Upper lobe of left lung (tissue), 6 donors: ENCODE measurements at regions not wholly inside any gene's neighbourhood (a gene's known extent, or its start where the extent isn't known, plus 50 kb on each side); places are given as distances from the start of the nearest gene placed in this dataset.

ENCODE experiments used
- ATAC-seq, 2 donors: fragments of 200-7000 bp; cut with Tn5 transposase; one replicate each; pipeline ENCODE4 v1.9.1; 2022; ENCODE audit warnings: mild to moderate bottlenecking in 2 of 2, moderate library complexity in 2 of 2; ENCODE audit not compliant: low FRiP score in 2 of 2
- DNase-seq, 2 donors: peaks; one replicate each; pipeline ENCODE4 v3.0.0-alpha.2; 2019 to 2020
- H3K27ac ChIP-seq, 4 donors: fragments of 200-600 bp; sonication (generic); one replicate each; pipeline ENCODE4 v1.5.1; 2016 to 2019
- H3K27me3 ChIP-seq, 4 donors: fragments of 200-600 bp; sonication (generic); one replicate each; pipeline ENCODE4 v1.5.1; 2017 to 2019
- H3K36me3 ChIP-seq, 4 donors: fragments of 200-600 bp; sonication (generic); one replicate each; pipeline ENCODE4 v1.5.1; 2016 to 2019
- H3K4me1 ChIP-seq, 4 donors: fragments of 200-600 bp; sonication (generic); one replicate each; pipeline ENCODE4 v1.5.1; 2018 to 2019
- H3K4me3 ChIP-seq, 4 donors: fragments of 200-600 bp; sonication (generic); one replicate each; pipeline ENCODE4 v1.5.1; 2017 to 2019; ENCODE audit warnings: mild to moderate bottlenecking in 2 of 4, moderate library complexity in 1 of 4
- H3K9me3 ChIP-seq, 4 donors: fragments of 200-600 bp; sonication (generic); one replicate each; pipeline ENCODE4 v1.5.1; 2018 to 2019
- EP300 ChIP-seq, 4 donors: sonication (generic); formaldehyde crosslinking; IDR thresholded peaks; one replicate each; pipeline ENCODE4 v1.5.1; 2017; ENCODE audit warnings: antibody characterized with exemption in 4 of 4, control low read depth in 2 of 4
- POLR2A ChIP-seq, 4 donors: fragments of 450-650 bp; IDR thresholded peaks; one replicate each; pipeline ENCODE4 v1.5.1; 2016 to 2017; ENCODE audit warnings: antibody characterized with exemption in 4 of 4, mild to moderate bottlenecking in 2 of 4
- POLR2AphosphoS5 ChIP-seq, 2 donors: sonication (generic); formaldehyde crosslinking; IDR thresholded peaks; one replicate each; pipeline ENCODE4 v1.5.1; 2017; ENCODE audit warnings: antibody characterized with exemption in 2 of 2
- whole genome bisulfite sequencing, 2 donors: methylation state at CpG; one replicate each; pipeline ENCODE4 v1.1.5; 2017 to 2018; 5-methylcytosine and 5-hydroxymethylcytosine counted together
- TF ChIP-seq, protein P1 (sequence below), 6 experiments: fragments of 450-650 bp in 4 of 6; fragments of 200-600 bp in 2 of 6; sonication (generic) in 2 of 6; IDR thresholded peaks; one replicate each; pipeline ENCODE4 v1.5.1; 2016 to 2019; ENCODE audit warnings: antibody characterized with exemption in 6 of 6
- donor health status: DM: no; HTN: no; CAD: no; lungs with moderate emphysema.
- donor health status: DM: no; HTN: yes; CAD: no; lungs with severe emphysema.

DNA sequence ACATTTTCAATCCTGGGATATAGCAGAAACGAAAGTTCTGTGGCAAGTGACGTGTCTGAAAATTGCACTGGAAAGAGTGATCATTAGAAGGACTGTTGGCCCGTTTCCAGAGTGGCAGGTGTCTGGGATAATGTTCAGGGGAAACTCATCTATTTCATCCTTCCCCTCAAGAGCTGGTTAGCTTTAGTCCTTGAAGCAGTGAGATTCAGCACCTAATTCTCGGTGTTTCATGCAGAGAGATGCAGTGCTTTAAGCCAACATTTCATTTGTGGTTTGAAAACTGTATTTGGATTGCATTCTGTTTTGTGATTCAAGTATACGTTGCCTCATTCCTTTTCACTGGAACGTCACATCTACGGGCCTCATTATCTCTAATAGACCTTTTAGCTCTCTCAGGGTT is 205.0 kb upstream of the RAG2 start:
- 80 to 84% methylated on average over 7 of the region's 7 CpGs for WGBS, 2 donors
- Histone ChIP-seq H3K27ac (no peak overlapping the region), H3K9me3 (no peaks in the 10 kb centered on the region), H3K4me1 (no peaks in the 10 kb centered on the region), H3K36me3 (no peaks in the 10 kb centered on the region), H3K4me3 (no peak overlapping the region), H3K27me3 (no peaks in the 10 kb centered on the region)
- TF ChIP-seq, protein P1, sequence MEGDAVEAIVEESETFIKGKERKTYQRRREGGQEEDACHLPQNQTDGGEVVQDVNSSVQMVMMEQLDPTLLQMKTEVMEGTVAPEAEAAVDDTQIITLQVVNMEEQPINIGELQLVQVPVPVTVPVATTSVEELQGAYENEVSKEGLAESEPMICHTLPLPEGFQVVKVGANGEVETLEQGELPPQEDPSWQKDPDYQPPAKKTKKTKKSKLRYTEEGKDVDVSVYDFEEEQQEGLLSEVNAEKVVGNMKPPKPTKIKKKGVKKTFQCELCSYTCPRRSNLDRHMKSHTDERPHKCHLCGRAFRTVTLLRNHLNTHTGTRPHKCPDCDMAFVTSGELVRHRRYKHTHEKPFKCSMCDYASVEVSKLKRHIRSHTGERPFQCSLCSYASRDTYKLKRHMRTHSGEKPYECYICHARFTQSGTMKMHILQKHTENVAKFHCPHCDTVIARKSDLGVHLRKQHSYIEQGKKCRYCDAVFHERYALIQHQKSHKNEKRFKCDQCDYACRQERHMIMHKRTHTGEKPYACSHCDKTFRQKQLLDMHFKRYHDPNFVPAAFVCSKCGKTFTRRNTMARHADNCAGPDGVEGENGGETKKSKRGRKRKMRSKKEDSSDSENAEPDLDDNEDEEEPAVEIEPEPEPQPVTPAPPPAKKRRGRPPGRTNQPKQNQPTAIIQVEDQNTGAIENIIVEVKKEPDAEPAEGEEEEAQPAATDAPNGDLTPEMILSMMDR (IDR thresholded peaks at IDR 0.05), result no peak
- TF ChIP-seq EP300 (IDR thresholded peaks at IDR 0.05) (no peak), POLR2A (IDR thresholded peaks at IDR 0.05) (no peak), POLR2AphosphoS5 (IDR thresholded peaks at IDR 0.05) (no peak)
- DNase-seq, result no peak
- ATAC-seq, result no peak

DNA sequence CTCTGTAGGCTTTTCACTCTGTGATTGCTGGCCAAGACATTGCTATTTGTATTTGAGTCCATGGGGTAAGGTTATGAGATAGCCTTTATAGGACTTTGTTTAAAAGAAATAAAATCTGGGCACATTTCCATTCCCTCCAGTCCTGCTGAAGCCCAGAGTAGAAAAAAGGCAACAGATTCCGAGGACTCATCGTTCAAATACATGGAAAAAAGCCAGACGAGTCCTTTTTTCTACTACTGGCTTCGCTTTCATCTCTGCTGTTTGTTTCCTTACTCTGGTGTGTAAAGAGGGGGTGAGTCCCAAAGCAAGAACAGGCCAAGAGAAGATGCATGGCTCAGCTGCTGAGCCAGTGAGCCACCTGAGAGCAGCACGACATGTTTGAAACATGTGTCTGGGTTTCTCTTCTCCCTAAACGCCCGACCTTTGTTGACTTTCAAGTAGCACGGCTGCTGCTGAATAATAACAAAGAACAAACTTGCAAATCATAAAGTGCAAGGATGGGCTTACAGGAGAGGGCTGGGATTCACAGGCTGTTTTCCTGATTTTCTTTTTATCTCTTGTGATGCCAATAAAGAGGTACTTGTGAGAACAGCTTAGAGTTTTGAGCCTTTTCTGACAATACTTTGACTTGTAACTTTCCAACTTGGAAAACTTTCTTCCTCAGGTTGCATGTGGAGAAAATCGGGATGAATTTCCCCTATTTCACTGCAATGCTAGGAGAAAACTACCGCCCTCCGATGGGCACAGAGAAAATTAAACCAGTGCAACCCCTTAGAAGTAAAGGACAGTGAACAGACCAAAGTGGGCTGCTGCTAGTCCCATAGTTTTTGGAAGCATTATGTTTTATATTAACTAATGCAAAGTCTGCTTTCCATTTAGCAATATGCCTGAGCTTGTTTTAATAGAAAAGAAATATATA is 195.2 kb upstream of the RAG2 start:
- peak in 1 of 2 donors; percentile 75 for ATAC-seq
- H3K27me3 ChIP-seq, result no peaks in the 10 kb centered on the region
- no peaks in the 10 kb centered on the region for H3K9me3 ChIP-seq
- TF ChIP-seq POLR2AphosphoS5 (IDR thresholded peaks at IDR 0.05) (no peak), POLR2A (IDR thresholded peaks at IDR 0.05) (no peak), EP300 (IDR thresholded peaks at IDR 0.05) (no peak)
- TF ChIP-seq, protein P1 (IDR thresholded peaks at IDR 0.05), result no peak
- no peak overlapping the region for H3K4me3 ChIP-seq
- H3K27ac ChIP-seq, result no peak overlapping the region
- no peak for DNase-seq
- H3K36me3 ChIP-seq, result no peaks in the 10 kb centered on the region
- peaks cover 0 to 4% (median 0%) of the 10 kb centered on the region in 4 donors for H3K4me1 ChIP-seq
- WGBS, 2 donors, result 28 to 29% methylated on average over 11 of the region's 11 CpGs

DNA sequence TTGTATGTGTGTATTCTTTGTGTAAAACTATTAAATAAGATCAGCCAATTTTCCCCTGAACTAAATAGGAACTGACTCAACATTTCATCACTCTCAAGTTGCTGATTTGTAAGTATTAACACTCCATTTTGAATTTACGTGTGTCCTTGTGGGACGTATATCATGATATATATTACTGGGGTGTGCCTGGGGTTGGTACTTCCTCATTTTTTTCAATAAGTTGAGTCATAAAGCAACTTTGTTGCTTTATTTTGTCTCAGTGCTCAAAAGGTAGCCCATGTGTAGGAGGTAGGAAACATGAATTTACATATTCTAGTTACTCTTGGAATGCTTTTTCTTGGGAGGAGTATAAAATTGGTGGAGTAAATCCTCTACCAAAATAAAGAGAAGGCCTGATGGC is 193.9 kb upstream of the RAG2 start:
- ATAC-seq, result no peak
- WGBS, 2 donors, result 81 to 97% methylated on average over 2 of the region's 2 CpGs
- Histone ChIP-seq H3K36me3 (no peaks in the 10 kb centered on the region), H3K27ac (no peak overlapping the region), H3K9me3 (no peaks in the 10 kb centered on the region), H3K4me3 (no peak overlapping the region), H3K4me1 (peaks cover 0 to 4% (median 0%) of the 10 kb centered on the region in 4 donors), H3K27me3 (no peaks in the 10 kb centered on the region)
- no peak for DNase-seq
- TF ChIP-seq, protein P1 (IDR thresholded peaks at IDR 0.05), result no peak
- TF ChIP-seq POLR2AphosphoS5 (IDR thresholded peaks at IDR 0.05), result no peak
- TF ChIP-seq EP300 (IDR thresholded peaks at IDR 0.05), result no peak
- no peak for TF ChIP-seq POLR2A (IDR thresholded peaks at IDR 0.05)

DNA sequence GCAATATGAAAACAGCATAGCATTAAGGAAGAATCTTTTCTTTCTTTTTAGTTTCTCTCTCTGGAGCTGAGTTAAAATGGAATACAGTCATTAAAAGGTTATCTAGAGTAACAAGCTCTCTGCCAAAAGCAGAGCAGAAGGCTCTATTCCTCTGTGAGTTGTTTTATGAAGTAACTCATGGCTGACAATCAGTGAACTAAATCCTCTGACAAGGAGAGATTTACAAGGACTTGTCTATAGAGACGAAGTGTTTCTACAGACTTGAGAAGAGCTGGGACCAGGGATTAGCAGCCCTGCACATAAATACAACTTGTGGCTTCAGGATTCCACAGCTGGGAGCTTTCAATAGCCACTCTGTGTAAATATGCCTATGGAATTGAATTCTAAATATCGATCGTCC is 192.5 kb upstream of the RAG2 start:
- 64 to 79% methylated on average over 3 of the region's 3 CpGs for WGBS, 2 donors
- no peak overlapping the region for H3K27ac ChIP-seq
- no peaks in the 10 kb centered on the region for H3K36me3 ChIP-seq
- TF ChIP-seq EP300 (IDR thresholded peaks at IDR 0.05), result no peak
- no peak for TF ChIP-seq POLR2A (IDR thresholded peaks at IDR 0.05)
- TF ChIP-seq, protein P1 (IDR thresholded peaks at IDR 0.05), result no peak
- TF ChIP-seq POLR2AphosphoS5 (IDR thresholded peaks at IDR 0.05), result no peak
- H3K4me3 ChIP-seq, result no peak overlapping the region
- no peaks in the 10 kb centered on the region for H3K9me3 ChIP-seq
- no peak for ATAC-seq
- H3K4me1 ChIP-seq, result peaks cover 0 to 4% (median 0%) of the 10 kb centered on the region in 4 donors
- no peaks in the 10 kb centered on the region for H3K27me3 ChIP-seq
- DNase-seq, result no peak
